ENCODE measurements at regions not wholly inside any gene's neighbourhood (a gene's known extent, or its start where the extent isn't known, plus 50 kb on each side); places are given as distances from the start of the nearest gene placed in this dataset.
"Not testable (repeated sequence)": the region's sequence is repeated elsewhere in the genome, so short reads cannot be mapped to it uniquely, and the experiment has no call there.

- DNase-seq: not testable (repeated sequence)
Observed at GRCh38 chr16:88148682-88149081, 197.4 kb downstream of the BANP start.

- not testable (repeated sequence) for DNase-seq
Observed at GRCh38 chr16:88149158-88149603, 197.9 kb downstream of the BANP start.

DNA sequence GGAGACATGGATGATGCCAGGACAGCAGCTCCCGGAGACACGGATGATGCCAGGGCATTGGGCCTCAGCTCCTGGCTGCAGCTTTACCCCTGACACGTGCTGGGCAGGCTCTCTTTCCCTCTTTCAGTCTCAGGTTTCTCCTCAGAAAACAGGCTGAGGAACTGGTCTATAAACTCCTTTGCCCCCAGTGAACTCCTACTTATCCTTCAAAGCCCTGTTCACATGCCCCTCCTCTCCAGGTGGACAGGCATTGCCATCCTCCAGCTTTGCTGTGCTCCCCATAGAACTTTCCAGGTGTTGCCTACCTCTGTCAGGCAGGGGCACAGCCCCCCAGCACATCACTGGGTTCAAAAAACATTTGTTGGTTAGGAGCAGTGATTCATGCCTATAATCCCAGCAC, 198.4 kb downstream of the BANP start:
- not testable (repeated sequence) for DNase-seq

DNA sequence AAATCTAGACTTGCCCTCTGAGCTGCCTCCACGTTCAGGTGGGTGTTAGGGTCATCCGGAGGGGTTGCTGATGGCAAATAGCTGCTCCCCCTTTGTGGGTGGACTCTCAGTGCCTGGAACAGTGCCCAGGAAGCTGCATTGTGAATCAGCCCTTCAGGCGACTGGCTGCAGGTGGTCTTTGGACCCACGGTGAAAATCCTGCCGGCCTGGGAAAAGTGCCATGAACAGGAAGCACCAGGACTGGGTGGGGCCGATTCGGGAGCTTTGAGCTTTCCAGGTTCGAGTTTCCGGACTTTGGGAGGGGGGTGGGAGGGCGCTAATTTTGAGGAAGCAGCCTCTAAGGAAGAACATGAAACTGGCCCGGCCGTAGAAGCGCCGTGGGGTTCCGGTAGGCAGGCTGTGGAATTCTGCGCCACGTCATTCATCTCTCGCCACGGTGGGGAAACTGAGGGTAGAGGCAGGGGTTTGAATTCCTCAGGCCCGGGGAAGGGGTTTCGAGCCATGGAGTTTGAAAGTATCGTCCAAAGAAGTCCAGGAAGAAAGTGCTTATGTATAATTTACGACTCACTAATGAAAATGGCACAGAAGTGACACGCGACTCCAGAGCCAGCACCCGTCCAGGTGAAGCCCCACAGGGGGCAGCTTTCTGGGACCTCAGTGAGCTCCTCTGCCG, 199.4 kb downstream of the BANP start:
- not testable (repeated sequence) for DNase-seq

DNA sequence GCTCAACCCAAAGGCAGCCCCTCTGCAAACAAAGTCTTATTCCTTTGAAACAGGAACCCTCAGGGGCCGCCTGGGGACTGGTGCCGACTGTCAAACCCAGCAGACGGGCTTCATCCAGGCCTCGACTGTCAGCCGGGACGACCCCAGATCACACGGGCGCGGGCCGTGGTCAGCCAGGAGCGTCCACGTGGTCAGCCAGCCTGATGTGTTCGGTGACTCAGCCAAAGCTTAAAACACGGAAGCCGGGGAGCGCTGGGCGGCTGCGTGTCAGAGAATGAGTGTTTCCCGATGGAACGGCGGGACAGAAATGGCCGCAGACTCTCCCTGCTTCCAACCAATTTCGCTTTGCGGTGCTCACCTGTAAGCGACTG, 199.9 kb downstream of the BANP start:
- not testable (repeated sequence) for DNase-seq

GRCh38 chr16:88151859-88152843, 200.9 kb downstream of the BANP start:
- DNase-seq: peak; percentile 91

- DNase-seq: peak; percentile 79
Observed at GRCh38 chr16:88152879-88153278, 201.6 kb downstream of the BANP start.

DNA sequence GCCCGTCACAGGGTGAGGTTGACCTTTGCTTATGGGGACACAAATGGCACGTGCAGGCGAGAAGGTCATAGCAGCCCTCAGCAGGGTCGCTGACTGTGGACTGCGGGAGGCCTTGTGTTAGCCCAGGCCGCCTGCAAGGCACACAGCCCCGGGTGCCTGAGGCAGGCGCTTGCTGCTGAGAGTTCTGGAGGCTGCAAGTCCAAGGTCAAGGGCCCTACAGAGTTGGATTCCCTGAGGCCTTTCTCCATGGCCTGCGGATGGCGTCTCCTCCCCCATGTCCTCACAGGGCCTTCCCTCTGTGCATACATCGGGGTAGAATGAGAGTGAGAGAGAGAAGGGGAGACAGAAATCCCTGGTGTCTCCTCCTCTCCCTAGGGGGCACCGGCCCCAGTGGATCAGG, 202.3 kb downstream of the BANP start:
- DNase-seq: not testable (repeated sequence)

GRCh38 chr16:88154886-88155285, 203.7 kb downstream of the BANP start:
- not testable (repeated sequence) for DNase-seq

DNA sequence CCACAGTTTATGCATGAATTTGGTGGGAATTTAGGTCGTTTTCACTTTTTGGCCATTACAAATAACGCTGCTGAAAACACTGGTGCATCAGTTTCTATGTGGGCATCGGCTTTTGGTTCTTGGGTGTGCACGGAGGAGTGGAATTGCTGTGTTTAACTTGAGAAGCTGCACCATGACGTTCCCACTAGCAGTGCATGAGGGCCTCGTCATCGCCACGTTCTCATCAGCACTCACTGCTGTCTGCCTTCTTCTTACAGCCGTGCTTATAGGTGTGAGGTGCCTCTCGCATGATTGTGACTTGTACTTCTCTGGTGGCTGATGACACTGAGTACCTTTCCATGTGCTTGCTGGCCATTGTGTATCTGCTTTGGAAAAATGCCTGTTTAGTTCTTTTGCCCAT, 204.4 kb downstream of the BANP start:
- not testable (repeated sequence) for DNase-seq

- DNase-seq: peak; percentile 64
Observed at GRCh38 chr16:88156640-88157283, 205.5 kb downstream of the BANP start.

DNA sequence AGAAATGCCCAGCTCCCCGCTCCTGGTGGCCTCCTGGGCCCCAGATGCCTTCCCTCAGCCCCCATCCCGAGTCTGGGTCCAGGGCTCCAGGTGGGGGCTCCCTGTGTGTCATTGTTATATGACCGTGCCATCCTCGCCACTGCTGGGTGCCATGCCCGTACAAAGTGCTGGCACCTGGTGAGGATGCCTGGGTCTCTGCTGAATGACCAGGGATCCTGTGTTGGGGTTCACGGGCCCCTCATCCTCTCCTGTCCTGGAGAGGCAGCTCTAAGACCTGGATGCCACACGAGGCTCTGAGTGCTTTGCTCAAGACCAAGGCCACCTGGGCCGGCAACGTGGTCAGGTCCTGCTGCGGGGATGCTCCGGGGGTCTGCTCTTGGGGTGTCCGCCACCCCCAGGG, 206.5 kb downstream of the BANP start:
- not testable (repeated sequence) for DNase-seq

- DNase-seq: not testable (repeated sequence)
Observed at GRCh38 chr16:88158256-88159045, 207.2 kb downstream of the BANP start.

- not testable (repeated sequence) for DNase-seq
Observed at GRCh38 chr16:88159046-88159896, 208.0 kb downstream of the BANP start.

GRCh38 chr16:88159897-88160335, 208.7 kb downstream of the BANP start:
- DNase-seq: not testable (repeated sequence)

- DNase-seq: not testable (repeated sequence)
Observed at GRCh38 chr16:88161191-88161590, 210.0 kb downstream of the BANP start.

DNA sequence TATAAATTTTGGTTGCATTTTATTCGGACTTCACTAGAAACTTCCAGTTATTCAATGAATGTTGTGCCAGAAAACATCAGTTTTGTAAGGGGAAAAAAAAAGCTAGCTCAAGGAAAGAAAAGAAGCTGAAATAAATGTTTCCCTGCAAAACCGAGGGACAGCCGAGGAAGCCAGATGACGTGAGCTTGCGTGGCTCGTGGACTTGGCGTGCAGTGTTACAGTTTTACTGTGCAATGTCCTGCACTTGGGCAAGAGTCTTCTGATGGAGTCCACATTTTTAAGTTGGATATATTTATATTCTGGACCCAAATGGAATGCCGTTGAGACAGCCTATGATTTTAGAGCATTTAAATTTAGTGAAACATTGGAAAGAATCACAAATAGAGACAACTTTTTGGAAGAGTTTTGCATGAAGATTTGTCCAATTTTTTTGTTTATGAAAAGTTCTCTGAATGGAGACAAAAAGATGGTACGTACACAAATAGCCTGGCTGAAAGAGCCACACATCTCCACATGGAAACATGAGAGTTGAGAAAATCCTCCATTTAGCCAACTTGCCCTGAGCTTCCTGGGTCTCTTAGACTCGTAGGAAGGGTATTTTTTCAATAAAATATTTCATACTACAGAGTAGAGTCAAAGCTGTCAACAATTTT, 210.5 kb downstream of the BANP start:
- not testable (repeated sequence) for DNase-seq

- not testable (repeated sequence) for DNase-seq
Observed at GRCh38 chr16:88162778-88163177, 211.5 kb downstream of the BANP start.

DNA sequence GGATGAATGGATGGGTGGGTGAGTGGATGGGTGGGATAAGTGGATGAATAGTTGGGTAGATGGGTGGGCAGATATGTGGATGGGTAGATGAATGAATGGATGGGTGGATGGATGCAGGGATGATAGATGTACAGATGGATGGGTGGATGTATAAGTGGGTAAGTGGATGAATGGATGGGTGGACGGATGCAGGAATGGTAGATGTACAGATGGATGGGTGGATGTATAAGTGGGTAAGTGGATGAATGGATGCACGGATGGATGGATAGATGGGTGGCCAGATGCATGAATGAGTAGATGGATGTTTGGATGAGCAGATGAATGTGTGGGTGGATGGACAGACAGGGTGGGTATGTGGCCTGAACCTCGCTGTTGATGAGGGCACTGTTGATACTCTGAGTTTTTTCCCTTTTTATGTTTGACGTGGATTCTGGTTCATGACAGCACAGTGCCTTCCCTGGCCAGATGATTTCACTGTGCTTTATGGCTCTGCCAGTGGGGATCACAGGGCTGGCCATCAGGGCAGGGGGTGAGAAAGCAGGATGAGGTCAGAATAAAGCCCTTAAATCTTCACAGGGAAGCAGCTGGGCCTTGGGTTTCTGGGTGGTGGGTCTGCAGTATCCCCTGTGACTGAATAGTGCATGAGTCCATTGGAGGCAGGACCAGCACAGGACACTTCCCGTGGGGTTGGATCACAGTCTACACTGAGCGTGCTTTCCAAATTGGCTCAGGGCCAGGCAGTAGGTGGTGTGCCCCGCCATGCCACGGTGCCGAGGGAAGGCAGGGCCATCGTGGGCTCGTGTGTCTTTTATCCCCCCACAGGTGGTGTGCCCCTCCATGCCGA, 213.2 kb downstream of the BANP start:
- not testable (repeated sequence) for DNase-seq

Data from left hindlimb (tissue), 1 donor.